Lower lobe of right lung (tissue), 2 donors: ENCODE measurements at regions not wholly inside any gene's neighbourhood (a gene's known extent, or its start where the extent isn't known, plus 50 kb on each side); places are given as distances from the start of the nearest gene placed in this dataset.

Source experiments
- ATAC-seq, 2 donors: fragments of 200-7000 bp; cut with Tn5 transposase; one replicate each; pipeline ENCODE4 v1.9.1; 2020 to 2022; ENCODE audit warnings: mild to moderate bottlenecking in 2 of 2, moderate library complexity in 2 of 2
- DNase-seq: peaks from one replicate; pipeline ENCODE4 v3.0.0-alpha.2; 2020
- H3K27ac ChIP-seq: fragments of 200-600 bp; one replicate; pipeline ENCODE4 v1.8.0; 2022
- H3K27me3 ChIP-seq: fragments of 200-600 bp; one replicate; pipeline ENCODE4 v1.8.0; 2022; ENCODE audit warnings: low read depth
- H3K36me3 ChIP-seq: fragments of 200-600 bp; one replicate; pipeline ENCODE4 v1.8.0; 2022; ENCODE audit warnings: mild to moderate bottlenecking
- H3K4me1 ChIP-seq: fragments of 200-600 bp; one replicate; pipeline ENCODE4 v1.8.0; 2022
- H3K4me3 ChIP-seq: fragments of 200-600 bp; one replicate; pipeline ENCODE4 v1.8.0; 2022; ENCODE audit warnings: mild to moderate bottlenecking
- H3K9me3 ChIP-seq: fragments of 200-600 bp; one replicate; pipeline ENCODE4 v1.8.0; 2022
- CTCF ChIP-seq: fragments of 200-600 bp; IDR thresholded peaks from one replicate; pipeline ENCODE4 v1.8.0; 2022; ENCODE audit warnings: antibody characterized with exemption, mild to moderate bottlenecking
- intact Hi-C: fragments of 100-400 bp; cut with DNase I; formaldehyde crosslinking; loops from one replicate; pipeline ENCODE4 v1.11.0; 2022
- donor health status: DM: no; HTN: yes; CAD: no; lungs with severe emphysema.

GRCh38 chr2:21657445-21657844, 533.7 kb downstream of the TDRD15 start:
- no peak for ATAC-seq

GRCh38 chr2:21658269-21658668, 534.5 kb downstream of the TDRD15 start:
- Histone ChIP-seq H3K4me3 (no peak overlapping the region), H3K27ac (no peak overlapping the region), H3K4me1 (no peaks in the 10 kb centered on the region), H3K27me3 (no peaks in the 10 kb centered on the region), H3K9me3 (no peaks in the 10 kb centered on the region), H3K36me3 (no peaks in the 10 kb centered on the region)
- intact Hi-C loops = no loop called here
- TF ChIP-seq CTCF = no peak
- no peak for ATAC-seq
- no peak for DNase-seq

More at GRCh38 chr2:21657445-21657844, 533.7 kb downstream of the TDRD15 start:
- TF ChIP-seq CTCF = no peak
- H3K27me3 ChIP-seq = no peaks in the 10 kb centered on the region
- intact Hi-C loops = no loop called here
- H3K4me3 ChIP-seq = no peak overlapping the region
- H3K9me3 ChIP-seq = no peaks in the 10 kb centered on the region
- no peak for DNase-seq
- H3K4me1 ChIP-seq = no peaks in the 10 kb centered on the region
- no peak overlapping the region for H3K27ac ChIP-seq
- no peaks in the 10 kb centered on the region for H3K36me3 ChIP-seq

- Histone ChIP-seq H3K9me3 (no peaks in the 10 kb centered on the region), H3K4me1 (no peaks in the 10 kb centered on the region), H3K4me3 (no peak overlapping the region), H3K36me3 (no peaks in the 10 kb centered on the region), H3K27ac (no peak overlapping the region), H3K27me3 (no peaks in the 10 kb centered on the region)
- DNase-seq = no peak
- ATAC-seq = no peak
- no peak for TF ChIP-seq CTCF
- intact Hi-C loops = no loop called here
Measured at GRCh38 chr2:21658907-21659477, 535.2 kb downstream of the TDRD15 start.

GRCh38 chr2:21664083-21664482, 540.3 kb downstream of the TDRD15 start:
- no peak for ATAC-seq
- DNase-seq = no peak
- Histone ChIP-seq H3K36me3 (no peaks in the 10 kb centered on the region), H3K27me3 (no peaks in the 10 kb centered on the region), H3K9me3 (no peaks in the 10 kb centered on the region), H3K4me3 (no peak overlapping the region), H3K4me1 (no peaks in the 10 kb centered on the region), H3K27ac (no peak overlapping the region)
- TF ChIP-seq CTCF = no peak
- intact Hi-C loops = no loop called here

- no peak for DNase-seq
- H3K36me3 ChIP-seq = no peaks in the 10 kb centered on the region
- no peak overlapping the region for H3K4me3 ChIP-seq
- no peak overlapping the region for H3K27ac ChIP-seq
- no peak for ATAC-seq
- no peaks in the 10 kb centered on the region for H3K4me1 ChIP-seq
- intact Hi-C loops = no loop called here
- no peaks in the 10 kb centered on the region for H3K9me3 ChIP-seq
- no peaks in the 10 kb centered on the region for H3K27me3 ChIP-seq
- TF ChIP-seq CTCF = no peak
Measured at GRCh38 chr2:21667638-21668037, 543.9 kb downstream of the TDRD15 start.
